ENCODE measurements at regions not wholly inside any gene's neighbourhood (a gene's known extent, or its start where the extent isn't known, plus 50 kb on each side); places are given as distances from the start of the nearest gene placed in this dataset.
"Not testable (repeated sequence)": the region's sequence is repeated elsewhere in the genome, so short reads cannot be mapped to it uniquely, and the experiment has no call there.

- peaks cover 0 to 12% of the 10 kb centered on the region in 2 donors for H3K4me1 Mint-ChIP-seq (ENCODE audit: low read depth in 2 of 2)
- DNase-seq (ENCODE audit: low spot score): no peak
- H3K9me3 Mint-ChIP-seq: peaks cover 3% of the 10 kb centered on the region
- peak overlapping the region in 1 of 2 donors; percentile 76 for H3K27ac Mint-ChIP-seq
- no peak overlapping the region for H3K4me3 Mint-ChIP-seq
- H3K36me3 Mint-ChIP-seq: no peaks in the 10 kb centered on the region
- no peak for ATAC-seq
- peaks cover 15 to 19% of the 10 kb centered on the region in 2 donors for H3K27me3 Mint-ChIP-seq
Measured at GRCh38 chr7:25596443-25596842, 368.2 kb upstream of the NPVF start.

GRCh38 chr7:25597946-25598345 lies 369.7 kb upstream of the NPVF start:
- Mint-ChIP-seq H3K27ac (peak overlapping the region in 1 of 2 donors; percentile 76), H3K4me3 (peak overlapping the region; percentile 44), H3K4me1 (ENCODE audit: low read depth in 2 of 2) (peaks cover 0 to 12% of the 10 kb centered on the region in 2 donors), H3K9me3 (peaks cover 3% of the 10 kb centered on the region), H3K27me3 (peaks cover 15 to 19% of the 10 kb centered on the region in 2 donors), H3K36me3 (no peaks in the 10 kb centered on the region)
- DNase-seq (ENCODE audit: low spot score) (no peak), ATAC-seq (peak; percentile 68 to 91)

GRCh38 chr7:25598765-25599164 lies 370.5 kb upstream of the NPVF start:
- no peak for ATAC-seq
- no peak for DNase-seq (ENCODE audit: low spot score)
- Mint-ChIP-seq H3K4me3 (no peak overlapping the region), H3K9me3 (peaks cover 3% of the 10 kb centered on the region), H3K27me3 (peaks cover 14 to 16% of the 10 kb centered on the region in 2 donors), H3K36me3 (no peaks in the 10 kb centered on the region), H3K4me1 (ENCODE audit: low read depth in 2 of 2) (peaks cover 0 to 12% of the 10 kb centered on the region in 2 donors), H3K27ac (peak overlapping the region in 1 of 2 donors; percentile 76)

- H3K4me3 Mint-ChIP-seq: no peak overlapping the region
- peaks cover 9 to 10% of the 10 kb centered on the region in 2 donors for H3K27me3 Mint-ChIP-seq
- DNase-seq (ENCODE audit: low spot score) (no peak), ATAC-seq (no peak)
- no peak overlapping the region for H3K27ac Mint-ChIP-seq
- peaks cover 3% of the 10 kb centered on the region for H3K9me3 Mint-ChIP-seq
- peaks cover 0 to 12% of the 10 kb centered on the region in 2 donors for H3K4me1 Mint-ChIP-seq (ENCODE audit: low read depth in 2 of 2)
- H3K36me3 Mint-ChIP-seq: no peaks in the 10 kb centered on the region
Measured at GRCh38 chr7:25600262-25600920, 372.1 kb upstream of the NPVF start.

GRCh38 chr7:25602730-25603426 lies 374.6 kb upstream of the NPVF start:
- not testable (repeated sequence) for ATAC-seq; H3K4me3 Mint-ChIP-seq; DNase-seq (ENCODE audit: low spot score); H3K27me3 Mint-ChIP-seq; H3K4me1 Mint-ChIP-seq (ENCODE audit: low read depth in 2 of 2); H3K36me3 Mint-ChIP-seq; H3K27ac Mint-ChIP-seq; H3K9me3 Mint-ChIP-seq

- not testable (repeated sequence) for H3K4me1 Mint-ChIP-seq (ENCODE audit: low read depth in 2 of 2); ATAC-seq
Measured at GRCh38 chr7:25603427-25603740, 375.1 kb upstream of the NPVF start.

GRCh38 chr7:25611196-25611595 lies 382.9 kb upstream of the NPVF start:
- ATAC-seq: no peak

More at GRCh38 chr7:25603427-25603740, 375.1 kb upstream of the NPVF start:
- not testable (repeated sequence) for H3K4me3 Mint-ChIP-seq; H3K27me3 Mint-ChIP-seq; DNase-seq (ENCODE audit: low spot score); H3K36me3 Mint-ChIP-seq; H3K9me3 Mint-ChIP-seq; H3K27ac Mint-ChIP-seq

GRCh38 chr7:25613912-25614311 lies 385.6 kb upstream of the NPVF start:
- ATAC-seq (no peak), DNase-seq (ENCODE audit: low spot score) (no peak)
- Mint-ChIP-seq H3K9me3 (peaks cover 4% of the 10 kb centered on the region), H3K36me3 (no peaks in the 10 kb centered on the region), H3K27me3 (peaks cover 2 to 14% of the 10 kb centered on the region in 2 donors), H3K4me1 (ENCODE audit: low read depth in 2 of 2) (no peaks in the 10 kb centered on the region), H3K27ac (no peak overlapping the region), H3K4me3 (no peak overlapping the region)

More at GRCh38 chr7:25611196-25611595, 382.9 kb upstream of the NPVF start:
- no peaks in the 10 kb centered on the region for H3K36me3 Mint-ChIP-seq
- no peak for DNase-seq (ENCODE audit: low spot score)
- no peak overlapping the region for H3K27ac Mint-ChIP-seq
- no peak overlapping the region for H3K4me3 Mint-ChIP-seq
- peaks cover 2 to 14% of the 10 kb centered on the region in 2 donors for H3K27me3 Mint-ChIP-seq
- no peaks in the 10 kb centered on the region for H3K4me1 Mint-ChIP-seq (ENCODE audit: low read depth in 2 of 2)
- peaks cover 4% of the 10 kb centered on the region for H3K9me3 Mint-ChIP-seq

- Mint-ChIP-seq H3K9me3 (peaks cover 4% of the 10 kb centered on the region), H3K27me3 (peaks cover 2 to 14% of the 10 kb centered on the region in 2 donors), H3K36me3 (no peaks in the 10 kb centered on the region), H3K4me3 (no peak overlapping the region), H3K27ac (no peak overlapping the region), H3K4me1 (ENCODE audit: low read depth in 2 of 2) (no peaks in the 10 kb centered on the region)
- DNase-seq (ENCODE audit: low spot score): no peak
- ATAC-seq: no peak
Measured at GRCh38 chr7:25614415-25614814, 386.1 kb upstream of the NPVF start.

- DNase-seq (ENCODE audit: low spot score) (no peak), ATAC-seq (no peak)
- no peaks in the 10 kb centered on the region for H3K36me3 Mint-ChIP-seq
- H3K4me3 Mint-ChIP-seq: no peak overlapping the region
- H3K27ac Mint-ChIP-seq: no peak overlapping the region
- peaks cover under 1 to 1% of the 10 kb centered on the region in 2 donors for H3K4me1 Mint-ChIP-seq (ENCODE audit: low read depth in 2 of 2)
- peaks cover 4% of the 10 kb centered on the region for H3K9me3 Mint-ChIP-seq
- H3K27me3 Mint-ChIP-seq: peaks cover 2 to 14% of the 10 kb centered on the region in 2 donors
Measured at GRCh38 chr7:25615003-25615402, 386.7 kb upstream of the NPVF start.

- DNase-seq (ENCODE audit: low spot score) (no peak), ATAC-seq (no peak)
- no peak overlapping the region for H3K4me3 Mint-ChIP-seq
- H3K27ac Mint-ChIP-seq: no peak overlapping the region
- peaks cover 4 to 14% of the 10 kb centered on the region in 2 donors for H3K27me3 Mint-ChIP-seq
- H3K9me3 Mint-ChIP-seq: peaks cover 4% of the 10 kb centered on the region
- no peaks in the 10 kb centered on the region for H3K36me3 Mint-ChIP-seq
- peaks cover 5 to 7% of the 10 kb centered on the region in 2 donors for H3K4me1 Mint-ChIP-seq (ENCODE audit: low read depth in 2 of 2)
Measured at GRCh38 chr7:25615593-25615992, 387.3 kb upstream of the NPVF start.

- Mint-ChIP-seq H3K4me1 (ENCODE audit: low read depth in 2 of 2) (peaks cover 5 to 9% of the 10 kb centered on the region in 2 donors), H3K9me3 (no peaks in the 10 kb centered on the region), H3K4me3 (no peak overlapping the region), H3K36me3 (no peaks in the 10 kb centered on the region), H3K27ac (no peak overlapping the region), H3K27me3 (peaks cover 4 to 14% of the 10 kb centered on the region in 2 donors)
- DNase-seq (ENCODE audit: low spot score) (no peak), ATAC-seq (no peak)
Measured at GRCh38 chr7:25617214-25617613, 388.9 kb upstream of the NPVF start.

- no peaks in the 10 kb centered on the region for H3K9me3 Mint-ChIP-seq
- no peaks in the 10 kb centered on the region for H3K36me3 Mint-ChIP-seq
- H3K27ac Mint-ChIP-seq: no peak overlapping the region
- no peak for DNase-seq (ENCODE audit: low spot score)
- H3K27me3 Mint-ChIP-seq: peaks cover 6 to 14% of the 10 kb centered on the region in 2 donors
- ATAC-seq: no peak
- peaks cover 5 to 9% of the 10 kb centered on the region in 2 donors for H3K4me1 Mint-ChIP-seq (ENCODE audit: low read depth in 2 of 2)
- H3K4me3 Mint-ChIP-seq: no peak overlapping the region
Measured at GRCh38 chr7:25617673-25618072, 389.4 kb upstream of the NPVF start.

GRCh38 chr7:25619381-25619780 lies 391.1 kb upstream of the NPVF start:
- ATAC-seq: no peak
- Mint-ChIP-seq H3K27ac (no peak overlapping the region), H3K27me3 (peaks cover 0 to 6% of the 10 kb centered on the region in 2 donors), H3K9me3 (no peaks in the 10 kb centered on the region), H3K4me3 (no peak overlapping the region), H3K4me1 (ENCODE audit: low read depth in 2 of 2) (peaks cover 5 to 9% of the 10 kb centered on the region in 2 donors), H3K36me3 (no peaks in the 10 kb centered on the region)
- DNase-seq (ENCODE audit: low spot score): no peak
